ENCODE measurements at regions not wholly inside any gene's neighbourhood (a gene's known extent, or its start where the extent isn't known, plus 50 kb on each side); places are given as distances from the start of the nearest gene placed in this dataset.

DNA sequence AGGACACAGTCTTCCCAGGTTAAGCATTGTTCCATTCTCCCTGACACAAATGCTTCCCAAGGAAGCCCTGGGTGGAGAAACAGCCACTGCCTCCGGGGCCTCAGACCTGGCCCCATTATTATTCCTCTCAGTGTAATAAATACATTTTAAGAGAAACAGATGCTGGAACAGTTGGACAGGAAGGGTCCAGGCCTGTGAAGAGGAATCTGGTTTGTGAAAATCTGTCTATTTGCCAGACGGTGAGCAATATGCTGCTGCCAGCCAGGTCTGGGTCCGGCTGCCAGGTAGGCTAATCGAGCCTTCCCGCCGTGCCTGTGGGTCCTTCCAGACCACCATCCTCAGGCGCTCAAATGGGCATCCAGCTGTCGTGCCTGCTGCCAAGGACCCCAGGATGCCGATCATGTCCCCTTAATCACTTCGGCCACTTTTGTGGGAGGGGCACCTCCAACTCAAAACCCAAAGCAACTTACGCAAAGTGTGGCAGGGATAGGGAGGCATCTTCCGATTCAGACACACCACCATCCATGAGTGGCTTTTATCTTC is 528.4 kb downstream of the MIAT start:
- Histone ChIP-seq H3K14ac (ENCODE audit: insufficient read depth, low read length) (no peak overlapping the region), H3K23me2 (ENCODE audit: insufficient read length, low read depth, low read length, poor library complexity, severe bottlenecking) (no peaks in the 10 kb centered on the region), H3T11ph (ENCODE audit: low read length) (no peak overlapping the region), H3K79me2 (ENCODE audit: insufficient read depth, low read length) (no peaks in the 10 kb centered on the region), H3K56ac (ENCODE audit: insufficient read length, low read depth, low read length) (no peak overlapping the region), H2BK15ac (ENCODE audit: low read depth, low read length) (no peak overlapping the region), H3K79me1 (ENCODE audit: insufficient read depth, low read depth, low read length, poor library complexity, severe bottlenecking) (no peaks in the 10 kb centered on the region), H3K4me1 (ENCODE audit: insufficient read depth, low read length) (peaks cover 3% of the 10 kb centered on the region), H2AK5ac (ENCODE audit: insufficient read length, low read length) (no peak overlapping the region), H3K23ac (ENCODE audit: insufficient read length, low read depth, low read length) (no peak overlapping the region), H3K9me3 (ENCODE audit: control insufficient read depth, low read depth, low read length) (no peaks in the 10 kb centered on the region), H2BK20ac (ENCODE audit: low read depth, low read length, poor library complexity, severe bottlenecking) (no peak overlapping the region), H3K4me2 (ENCODE audit: insufficient read depth, insufficient read length, low read length) (no peak overlapping the region), H4K5ac (ENCODE audit: insufficient read length, low read depth, low read length) (no peak overlapping the region), H4K20me1 (ENCODE audit: control insufficient read depth, insufficient read depth, insufficient read length) (no peaks in the 10 kb centered on the region), H3K27ac (ENCODE audit: insufficient read length, low read depth, low read length) (no peak overlapping the region), H3K9ac (ENCODE audit: extremely low read depth, insufficient read length, low read length) (no peak overlapping the region), H3K4ac (ENCODE audit: low read depth, low read length) (no peak overlapping the region), H2AFZ (ENCODE audit: low read length) (no peak overlapping the region), H2BK5ac (ENCODE audit: insufficient read length, low read length) (no peak overlapping the region), H2BK120ac (ENCODE audit: low read depth, low read length, poor library complexity, severe bottlenecking) (no peak overlapping the region), H4K8ac (replicated peaks; ENCODE audit: insufficient read length, low read depth, low read length) (no peak overlapping the region), H3K27me3 (ENCODE audit: insufficient read depth, low read length) (no peaks in the 10 kb centered on the region; the same call in 1 of the 2 replicates), H2BK12ac (ENCODE audit: insufficient read length, low read depth, low read length) (no peak overlapping the region), H3K18ac (ENCODE audit: insufficient read length, low read depth, low read length) (no peak overlapping the region), H4K91ac (ENCODE audit: insufficient read length, low read depth, low read length) (no peak overlapping the region)
- Mint-ChIP-seq H3K4me3 (no peak overlapping the region), H3K27ac (no peak overlapping the region; a peak in 1 of 7 replicates), H3K36me3 (ENCODE audit: insufficient read depth in 1 of 3, low read depth in 3 of 3) (peaks cover 0 to 3% (median 2%) of the 10 kb centered on the region in 3 experiments; a peak in 4 of 7 replicates), H3K9me3 (peaks cover 3% of the 10 kb centered on the region in 2 experiments), H3K27me3 (ENCODE audit: low read depth) (peaks cover 15% of the 10 kb centered on the region), H3K4me1 (peaks cover 13 to 23% of the 10 kb centered on the region in 2 experiments)
- TF ChIP-seq, protein P1, sequence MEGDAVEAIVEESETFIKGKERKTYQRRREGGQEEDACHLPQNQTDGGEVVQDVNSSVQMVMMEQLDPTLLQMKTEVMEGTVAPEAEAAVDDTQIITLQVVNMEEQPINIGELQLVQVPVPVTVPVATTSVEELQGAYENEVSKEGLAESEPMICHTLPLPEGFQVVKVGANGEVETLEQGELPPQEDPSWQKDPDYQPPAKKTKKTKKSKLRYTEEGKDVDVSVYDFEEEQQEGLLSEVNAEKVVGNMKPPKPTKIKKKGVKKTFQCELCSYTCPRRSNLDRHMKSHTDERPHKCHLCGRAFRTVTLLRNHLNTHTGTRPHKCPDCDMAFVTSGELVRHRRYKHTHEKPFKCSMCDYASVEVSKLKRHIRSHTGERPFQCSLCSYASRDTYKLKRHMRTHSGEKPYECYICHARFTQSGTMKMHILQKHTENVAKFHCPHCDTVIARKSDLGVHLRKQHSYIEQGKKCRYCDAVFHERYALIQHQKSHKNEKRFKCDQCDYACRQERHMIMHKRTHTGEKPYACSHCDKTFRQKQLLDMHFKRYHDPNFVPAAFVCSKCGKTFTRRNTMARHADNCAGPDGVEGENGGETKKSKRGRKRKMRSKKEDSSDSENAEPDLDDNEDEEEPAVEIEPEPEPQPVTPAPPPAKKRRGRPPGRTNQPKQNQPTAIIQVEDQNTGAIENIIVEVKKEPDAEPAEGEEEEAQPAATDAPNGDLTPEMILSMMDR (conservative IDR thresholded peaks at IDR 0.05) = no peak
- no CpG with 5 or more reads among the region's 12 CpGs for WGBS (ENCODE audit: extremely low coverage, insufficient read length, low lambda C conversion rate)
- DNase-seq = no peak
